Panc1 (cell line): ENCODE measurements at regions not wholly inside any gene's neighbourhood (a gene's known extent, or its start where the extent isn't known, plus 50 kb on each side); places are given as distances from the start of the nearest gene placed in this dataset.

Experiments
- CTCF ChIP-seq: fragments of 450-650 bp; IDR thresholded peaks from 2 replicates; pipeline ENCODE4 v1.5.1; 2017; ENCODE audit warnings: mild to moderate bottlenecking
- POLR2AphosphoS5 ChIP-seq: IDR thresholded peaks from 2 replicates; pipeline ENCODE4 v1.6.1; 2012; ENCODE audit warnings: mild to moderate bottlenecking, low read depth, low read length, moderate library complexity
- SIN3A ChIP-seq: IDR thresholded peaks from 2 replicates; pipeline ENCODE4 v1.6.1; 2012; ENCODE audit warnings: low read depth, mild to moderate bottlenecking, low read length, moderate library complexity, borderline replicate concordance; ENCODE audit not compliant: insufficient read depth

- TF ChIP-seq SIN3A, result no peak
- no peak for TF ChIP-seq POLR2AphosphoS5
- TF ChIP-seq CTCF, result no peak
Measured at GRCh38 chr7:106397994-106398393, 113.2 kb upstream of the NAMPT start.
